ENCODE measurements at regions not wholly inside any gene's neighbourhood (a gene's known extent, or its start where the extent isn't known, plus 50 kb on each side); places are given as distances from the start of the nearest gene placed in this dataset.
A peak's percentile ranks its signal among the peaks of the same experiment; 100 is the strongest.

GRCh38 chr9:17017931-17018491 lies 116.8 kb upstream of the CNTLN start:
- peak; percentile 74 for DNase-seq

GRCh38 chr9:17013891-17014290 lies 120.9 kb upstream of the CNTLN start:
- DNase-seq: no peak

- no peak for DNase-seq
Observed at GRCh38 chr9:17013010-17013409, 121.8 kb upstream of the CNTLN start.

GRCh38 chr9:17011880-17012279 lies 123.0 kb upstream of the CNTLN start:
- DNase-seq: no peak

GRCh38 chr9:17009071-17009470 lies 125.8 kb upstream of the CNTLN start:
- DNase-seq: no peak

GRCh38 chr9:17005056-17005823 lies 129.6 kb upstream of the CNTLN start:
- DNase-seq: peak; percentile 80

GRCh38 chr9:17004500-17004899 lies 130.3 kb upstream of the CNTLN start:
- DNase-seq: peak; percentile 30

GRCh38 chr9:17003576-17004240 lies 131.1 kb upstream of the CNTLN start:
- peak; percentile 69 for DNase-seq

- DNase-seq: no peak
Observed at GRCh38 chr9:16996901-16997491, 126.5 kb upstream of the BNC2 start.

GRCh38 chr9:16992138-16992537 lies 121.7 kb upstream of the BNC2 start:
- DNase-seq: no peak

- peak; percentile 72 for DNase-seq
Observed at GRCh38 chr9:16987026-16987425, 116.6 kb upstream of the BNC2 start.

GRCh38 chr9:16986556-16986955 lies 116.1 kb upstream of the BNC2 start:
- DNase-seq: peak; percentile 56

GRCh38 chr9:16985559-16986348 lies 115.3 kb upstream of the BNC2 start:
- peak; percentile 74 for DNase-seq

- no peak for DNase-seq
Observed at GRCh38 chr9:16982780-16983310, 112.4 kb upstream of the BNC2 start.

GRCh38 chr9:16976427-16976826 lies 106.0 kb upstream of the BNC2 start:
- DNase-seq: no peak

- DNase-seq: no peak
Observed at GRCh38 chr9:16974436-16974835, 104.0 kb upstream of the BNC2 start.

- peak; percentile 57 for DNase-seq
Observed at GRCh38 chr9:16970321-16970720, 99.9 kb upstream of the BNC2 start.

- DNase-seq: peak; percentile 99
Observed at GRCh38 chr9:16964228-16964627, 93.8 kb upstream of the BNC2 start.

- peak; percentile 66 for DNase-seq
Observed at GRCh38 chr9:16960084-16960483, 89.6 kb upstream of the BNC2 start.

GRCh38 chr9:16959391-16959790 lies 88.9 kb upstream of the BNC2 start:
- DNase-seq: peak; percentile 71

GRCh38 chr9:16954040-16954439 lies 83.6 kb upstream of the BNC2 start:
- DNase-seq: no peak

- no peak for DNase-seq
Observed at GRCh38 chr9:16951502-16951901, 81.0 kb upstream of the BNC2 start.

GRCh38 chr9:16950051-16950450 lies 79.6 kb upstream of the BNC2 start:
- DNase-seq: no peak

Data from fibroblast of skin of right quadriceps (primary cell).